ENCODE measurements at regions not wholly inside any gene's neighbourhood (a gene's known extent, or its start where the extent isn't known, plus 50 kb on each side); places are given as distances from the start of the nearest gene placed in this dataset.

DNA sequence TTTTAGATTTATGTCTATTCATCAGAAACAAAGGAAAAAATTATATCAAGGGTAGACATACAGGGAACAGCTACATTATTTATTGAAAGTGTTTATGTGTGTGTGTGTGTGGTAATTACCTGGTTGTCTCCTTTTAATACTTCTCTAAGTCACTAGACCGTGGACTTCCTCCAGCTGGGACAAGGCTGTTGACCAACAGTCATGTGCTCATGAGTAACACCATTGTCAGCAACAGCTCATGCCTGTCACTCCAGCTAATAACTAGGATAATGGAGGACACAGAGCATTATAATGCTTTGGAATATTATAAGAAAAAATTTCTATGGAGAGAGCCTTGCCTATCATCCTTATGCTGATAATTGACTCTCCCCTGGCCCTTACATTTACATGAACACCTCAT lies 125.3 kb upstream of the SALL1 start:
- TF ChIP-seq, protein P1, sequence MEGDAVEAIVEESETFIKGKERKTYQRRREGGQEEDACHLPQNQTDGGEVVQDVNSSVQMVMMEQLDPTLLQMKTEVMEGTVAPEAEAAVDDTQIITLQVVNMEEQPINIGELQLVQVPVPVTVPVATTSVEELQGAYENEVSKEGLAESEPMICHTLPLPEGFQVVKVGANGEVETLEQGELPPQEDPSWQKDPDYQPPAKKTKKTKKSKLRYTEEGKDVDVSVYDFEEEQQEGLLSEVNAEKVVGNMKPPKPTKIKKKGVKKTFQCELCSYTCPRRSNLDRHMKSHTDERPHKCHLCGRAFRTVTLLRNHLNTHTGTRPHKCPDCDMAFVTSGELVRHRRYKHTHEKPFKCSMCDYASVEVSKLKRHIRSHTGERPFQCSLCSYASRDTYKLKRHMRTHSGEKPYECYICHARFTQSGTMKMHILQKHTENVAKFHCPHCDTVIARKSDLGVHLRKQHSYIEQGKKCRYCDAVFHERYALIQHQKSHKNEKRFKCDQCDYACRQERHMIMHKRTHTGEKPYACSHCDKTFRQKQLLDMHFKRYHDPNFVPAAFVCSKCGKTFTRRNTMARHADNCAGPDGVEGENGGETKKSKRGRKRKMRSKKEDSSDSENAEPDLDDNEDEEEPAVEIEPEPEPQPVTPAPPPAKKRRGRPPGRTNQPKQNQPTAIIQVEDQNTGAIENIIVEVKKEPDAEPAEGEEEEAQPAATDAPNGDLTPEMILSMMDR (conservative IDR thresholded peaks at IDR 0.05; ENCODE audit: low read length) = no peak
- TF ChIP-seq EZH2phosphoT487 (IDR thresholded peaks at IDR 0.05; ENCODE audit: borderline replicate concordance, low read depth, low read length) = no peak

All from OCI-LY7 (cell line).